Glutamatergic neuron (in vitro differentiated cells): ENCODE measurements at regions not wholly inside any gene's neighbourhood (a gene's known extent, or its start where the extent isn't known, plus 50 kb on each side); places are given as distances from the start of the nearest gene placed in this dataset.

Experiments
- DNase-seq: peaks from one replicate; pipeline ENCODE4 v3.0.0; 2022
- H3K27ac Mint-ChIP-seq: one replicate; pipeline ENCODE4 v1.8.0; 2020; ENCODE audit warnings: mild to moderate bottlenecking, mixed read lengths, inconsistent platforms; ENCODE audit not compliant: unreplicated experiment
- H3K27me3 Mint-ChIP-seq: one replicate; pipeline ENCODE4 v1.8.0; 2020; ENCODE audit warnings: mild to moderate bottlenecking, moderate library complexity, mixed read lengths, inconsistent platforms; ENCODE audit not compliant: unreplicated experiment
- H3K36me3 Mint-ChIP-seq: one replicate; pipeline ENCODE4 v1.8.0; 2020; ENCODE audit warnings: mild to moderate bottlenecking, mixed read lengths, inconsistent platforms; ENCODE audit not compliant: unreplicated experiment
- H3K4me1 Mint-ChIP-seq: one replicate; pipeline ENCODE4 v1.8.0; 2020; ENCODE audit warnings: mild to moderate bottlenecking, low read depth, mixed read lengths, inconsistent platforms; ENCODE audit not compliant: unreplicated experiment
- H3K4me3 Mint-ChIP-seq: one replicate; pipeline ENCODE4 v1.8.0; 2020; ENCODE audit warnings: mild to moderate bottlenecking, mixed read lengths, inconsistent platforms; ENCODE audit not compliant: unreplicated experiment
- H3K9me3 Mint-ChIP-seq: one replicate; pipeline ENCODE4 v1.8.0; 2020; ENCODE audit warnings: mild to moderate bottlenecking, moderate library complexity, mixed read lengths, inconsistent platforms; ENCODE audit not compliant: unreplicated experiment
- TF ChIP-seq, protein P1 (sequence below): fragments of 200-600 bp; sonication (generic); IDR thresholded peaks from one replicate; pipeline ENCODE4 v1.5.0; 2021; ENCODE audit not compliant: partially characterized antibody, unreplicated experiment

DNA sequence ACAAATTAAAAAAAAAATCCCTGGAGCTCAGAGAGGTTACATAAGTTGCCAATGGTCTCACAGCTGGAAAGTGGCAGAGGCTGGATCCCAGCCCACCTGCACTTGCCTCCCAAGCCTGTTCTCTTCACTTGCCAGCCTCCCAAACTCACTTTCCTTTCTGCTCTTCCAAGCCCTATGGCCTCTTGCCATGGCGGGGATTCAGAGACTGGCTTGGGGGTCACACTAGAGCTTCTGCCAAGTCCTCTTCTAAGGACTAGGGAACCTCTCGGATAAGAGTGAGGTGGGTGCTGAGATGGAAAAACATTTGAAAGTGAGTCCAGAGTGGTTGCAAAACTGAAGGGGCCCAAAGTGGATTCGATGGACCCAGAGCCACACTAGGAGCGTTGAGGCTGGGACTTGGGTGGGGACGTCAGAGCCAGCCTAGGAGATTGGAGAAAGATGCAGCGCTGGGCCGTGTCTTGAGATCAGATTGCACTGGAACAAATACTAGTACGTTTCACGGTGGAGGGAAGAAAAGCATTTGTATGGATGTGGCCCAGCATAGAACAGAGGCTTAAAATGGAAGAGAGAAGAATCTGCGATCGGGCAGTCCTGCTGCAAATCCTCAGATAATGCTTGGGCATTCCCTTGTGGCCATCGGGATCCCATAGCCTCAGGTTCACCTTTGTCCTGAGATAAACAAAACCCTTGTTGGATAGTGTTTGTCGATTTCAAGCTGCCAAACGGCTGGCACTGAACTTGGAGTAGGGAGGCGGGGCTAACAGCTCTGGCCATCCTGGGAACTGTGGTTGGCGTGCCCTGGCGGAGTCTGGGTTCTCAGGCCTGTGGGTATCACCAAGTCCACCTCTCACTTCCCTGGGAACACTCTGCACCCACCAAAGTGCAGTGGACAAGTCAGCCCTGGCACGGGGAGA, 84.8 kb downstream of the ING1 start:
- peaks cover 4% of the 10 kb centered on the region for H3K9me3 Mint-ChIP-seq
- no peaks in the 10 kb centered on the region for H3K4me1 Mint-ChIP-seq

DNA sequence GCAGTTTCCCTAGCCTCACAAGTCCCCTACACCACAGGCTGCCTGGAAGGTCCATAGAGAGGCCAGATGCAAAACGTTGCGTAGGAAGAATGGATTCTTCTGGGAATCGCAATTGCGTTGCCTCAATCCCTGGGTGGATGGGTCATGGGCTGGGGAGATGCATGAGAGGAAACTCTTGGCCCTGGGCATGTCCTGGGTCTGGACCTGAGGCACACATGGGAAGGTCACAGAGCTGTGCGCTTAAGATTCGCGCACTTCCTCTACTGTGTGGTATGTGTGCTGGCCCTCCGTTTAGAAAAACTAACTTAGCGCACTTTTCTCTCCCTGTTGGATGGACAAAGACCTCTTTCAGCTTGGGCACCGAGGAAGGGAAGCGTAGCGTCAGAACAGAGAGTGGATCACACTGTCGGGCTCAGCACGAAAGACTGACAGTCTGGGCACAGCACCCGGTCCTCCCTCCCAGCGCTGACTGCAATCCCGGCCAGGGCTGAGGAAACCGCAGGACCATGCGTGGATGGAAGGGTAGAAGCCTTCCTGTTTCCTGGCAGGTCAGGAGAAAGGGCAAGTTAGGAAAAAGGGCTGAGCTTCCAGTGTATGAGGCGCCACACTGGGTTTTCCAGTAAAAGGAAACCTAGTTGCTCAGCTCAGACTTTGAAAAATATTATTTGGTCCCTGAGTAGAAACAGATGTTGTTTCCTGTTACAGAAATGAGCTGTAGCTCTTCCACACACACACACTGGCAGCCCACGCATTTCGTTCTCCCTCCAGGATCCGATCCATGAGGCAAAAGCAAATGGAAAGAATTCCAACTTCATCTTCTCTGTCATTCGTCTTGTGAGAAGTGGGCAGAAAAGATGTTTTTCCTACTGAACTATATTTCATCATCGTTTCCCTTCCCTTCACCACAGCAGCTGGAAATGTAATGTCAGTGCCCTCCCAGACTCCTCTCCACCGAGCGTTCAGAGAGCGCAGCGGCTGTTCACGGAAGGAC, 86.0 kb downstream of the ING1 start:
- Mint-ChIP-seq H3K36me3 (no peaks in the 10 kb centered on the region), H3K4me1 (no peaks in the 10 kb centered on the region), H3K4me3 (no peak overlapping the region), H3K9me3 (peaks cover 3% of the 10 kb centered on the region), H3K27ac (no peak overlapping the region), H3K27me3 (peaks cover 1% of the 10 kb centered on the region)
- TF ChIP-seq, protein P1, sequence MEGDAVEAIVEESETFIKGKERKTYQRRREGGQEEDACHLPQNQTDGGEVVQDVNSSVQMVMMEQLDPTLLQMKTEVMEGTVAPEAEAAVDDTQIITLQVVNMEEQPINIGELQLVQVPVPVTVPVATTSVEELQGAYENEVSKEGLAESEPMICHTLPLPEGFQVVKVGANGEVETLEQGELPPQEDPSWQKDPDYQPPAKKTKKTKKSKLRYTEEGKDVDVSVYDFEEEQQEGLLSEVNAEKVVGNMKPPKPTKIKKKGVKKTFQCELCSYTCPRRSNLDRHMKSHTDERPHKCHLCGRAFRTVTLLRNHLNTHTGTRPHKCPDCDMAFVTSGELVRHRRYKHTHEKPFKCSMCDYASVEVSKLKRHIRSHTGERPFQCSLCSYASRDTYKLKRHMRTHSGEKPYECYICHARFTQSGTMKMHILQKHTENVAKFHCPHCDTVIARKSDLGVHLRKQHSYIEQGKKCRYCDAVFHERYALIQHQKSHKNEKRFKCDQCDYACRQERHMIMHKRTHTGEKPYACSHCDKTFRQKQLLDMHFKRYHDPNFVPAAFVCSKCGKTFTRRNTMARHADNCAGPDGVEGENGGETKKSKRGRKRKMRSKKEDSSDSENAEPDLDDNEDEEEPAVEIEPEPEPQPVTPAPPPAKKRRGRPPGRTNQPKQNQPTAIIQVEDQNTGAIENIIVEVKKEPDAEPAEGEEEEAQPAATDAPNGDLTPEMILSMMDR: no peak
- no peak for DNase-seq

More for the DNA sequence above, 84.8 kb downstream of the ING1 start:
- Mint-ChIP-seq H3K27ac (no peak overlapping the region), H3K27me3 (peaks cover 1% of the 10 kb centered on the region), H3K4me3 (no peak overlapping the region), H3K36me3 (no peaks in the 10 kb centered on the region)
- DNase-seq: no peak
- TF ChIP-seq, protein P1: no peak

DNA sequence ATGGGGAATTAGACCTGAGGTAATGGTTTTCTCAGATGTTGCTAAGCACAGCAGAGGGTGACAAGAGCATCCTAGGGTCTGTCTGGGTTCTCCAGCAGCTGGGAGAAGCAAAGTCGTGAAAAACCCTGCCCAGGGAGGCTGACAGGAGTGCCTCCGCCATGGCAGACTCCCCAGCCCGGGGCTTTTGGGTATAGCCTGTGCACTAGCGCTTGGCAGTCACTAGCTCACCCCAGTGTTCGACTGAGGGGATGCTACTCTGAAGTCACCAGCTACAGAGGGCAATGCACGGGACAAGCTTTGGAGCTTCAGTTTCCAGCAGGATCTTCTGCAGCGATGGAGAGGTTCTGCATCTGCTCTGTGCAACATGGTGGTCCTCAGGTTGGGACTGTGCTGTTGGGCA, 87.5 kb downstream of the ING1 start:
- no peaks in the 10 kb centered on the region for H3K36me3 Mint-ChIP-seq
- no peak overlapping the region for H3K4me3 Mint-ChIP-seq
- no peaks in the 10 kb centered on the region for H3K4me1 Mint-ChIP-seq
- no peak overlapping the region for H3K27ac Mint-ChIP-seq
- H3K9me3 Mint-ChIP-seq: no peaks in the 10 kb centered on the region
- no peak for DNase-seq
- TF ChIP-seq, protein P1: no peak
- peaks cover 1% of the 10 kb centered on the region for H3K27me3 Mint-ChIP-seq

DNA sequence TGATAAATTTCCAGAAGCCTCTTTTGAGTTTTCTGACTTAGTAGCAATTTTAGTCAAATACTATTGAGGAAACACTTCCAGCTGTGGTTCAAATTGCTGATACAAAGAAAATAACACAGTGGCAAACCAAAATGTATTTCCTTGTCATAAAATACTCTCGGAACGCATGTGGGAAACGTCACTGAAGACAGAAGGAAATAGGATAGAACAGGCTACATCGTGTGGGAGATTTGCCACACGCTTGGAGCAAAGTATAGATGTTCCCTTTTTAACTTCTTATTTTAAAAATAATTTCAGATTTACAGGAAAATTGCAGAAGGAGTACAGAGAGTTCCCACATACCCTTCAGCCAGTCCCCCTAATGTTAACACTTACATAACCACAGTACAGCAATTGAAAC, 88.8 kb downstream of the ING1 start:
- no peaks in the 10 kb centered on the region for H3K36me3 Mint-ChIP-seq
- H3K27ac Mint-ChIP-seq: no peak overlapping the region
- H3K4me3 Mint-ChIP-seq: no peak overlapping the region

More for the DNA sequence above, 88.8 kb downstream of the ING1 start:
- Mint-ChIP-seq H3K9me3 (no peaks in the 10 kb centered on the region), H3K27me3 (peaks cover under 1% of the 10 kb centered on the region), H3K4me1 (no peaks in the 10 kb centered on the region)
- no peak for DNase-seq
- TF ChIP-seq, protein P1: no peak
